HCT116 (cell line): ENCODE measurements at regions not wholly inside any gene's neighbourhood (a gene's known extent, or its start where the extent isn't known, plus 50 kb on each side); places are given as distances from the start of the nearest gene placed in this dataset.

Experiments used
- CBX3 ChIP-seq: IDR thresholded peaks from 2 replicates; pipeline ENCODE4 v1.6.1; 2012; ENCODE audit warnings: low read depth
- CEBPB ChIP-seq: IDR thresholded peaks from 2 replicates; pipeline ENCODE4 v1.6.1; 2012; ENCODE audit warnings: low read depth
- CTCF ChIP-seq, 3 experiments: fragments of 200-600 bp in 1 of 3; sonication (generic) in 1 of 3; IDR thresholded peaks in 2 of 3; conservative IDR thresholded peaks in 1 of 3; 2 replicates each; pipeline ENCODE4 v1.5.1; 2012 to 2017; ENCODE audit warnings: low read depth in 2 of 3, low read length in 2 of 3, antibody characterized with exemption in 1 of 3, borderline replicate concordance in 1 of 3, control low read depth in 1 of 3, mild to moderate bottlenecking in 1 of 3, mixed read lengths in 1 of 3, mixed run types in 1 of 3, moderate library complexity in 1 of 3; ENCODE audit not compliant: insufficient read depth in 1 of 3
- EZH2phosphoT487 ChIP-seq: fragments of 200-600 bp; IDR thresholded peaks from 2 replicates; pipeline ENCODE4 v1.6.1; 2018; ENCODE audit warnings: antibody characterized with exemption, borderline replicate concordance
- MAX ChIP-seq: IDR thresholded peaks from 2 replicates; pipeline ENCODE4 v1.6.1; 2012
- POLR2A ChIP-seq: IDR thresholded peaks from 2 replicates; pipeline ENCODE4 v1.7.0; 2011; ENCODE audit warnings: borderline replicate concordance; ENCODE audit not compliant: insufficient read depth, insufficient read length; ENCODE audit errors: extremely low read depth
- POLR2AphosphoS5 ChIP-seq: IDR thresholded peaks from 2 replicates; pipeline ENCODE4 v1.6.1; 2011; ENCODE audit warnings: mild to moderate bottlenecking, low read depth, low read length, moderate library complexity
- RAD21 ChIP-seq: IDR thresholded peaks from 2 replicates; pipeline ENCODE4 v1.6.1; 2012; ENCODE audit warnings: low read depth, mild to moderate bottlenecking
- REST ChIP-seq: IDR thresholded peaks from 2 replicates; pipeline ENCODE4 v1.6.1; 2012; ENCODE audit warnings: low read depth
- SIN3A ChIP-seq: IDR thresholded peaks from 2 replicates; pipeline ENCODE4 v1.6.1; 2012; ENCODE audit warnings: low read depth
- SRF ChIP-seq: IDR thresholded peaks from 2 replicates; pipeline ENCODE4 v1.6.1; 2012; ENCODE audit warnings: low read depth
- YY1 ChIP-seq: IDR thresholded peaks from 2 replicates; pipeline ENCODE4 v1.6.1; 2011; ENCODE audit warnings: low read length, low read depth, moderate library complexity, mild to moderate bottlenecking; ENCODE audit not compliant: insufficient replicate concordance; ENCODE audit errors: extremely low read depth

GRCh38 chr1:221002601-221003000, 123.4 kb downstream of the HLX start:
- no peak for TF ChIP-seq CTCF (IDR thresholded peaks at IDR 0.05 in 2 of 3, conservative IDR thresholded peaks at IDR 0.05 in 1 of 3; ENCODE audit: borderline replicate concordance in 1 of 3, insufficient read depth in 1 of 3, low read depth in 2 of 3, low read length in 2 of 3)
- TF ChIP-seq CEBPB: no peak
- TF ChIP-seq POLR2A: no peak
- TF ChIP-seq YY1: no peak
- no peak for TF ChIP-seq REST
- no peak for TF ChIP-seq SRF
- no peak for TF ChIP-seq RAD21
- no peak for TF ChIP-seq SIN3A
- TF ChIP-seq POLR2AphosphoS5: no peak
- TF ChIP-seq EZH2phosphoT487: no peak
- no peak for TF ChIP-seq MAX
- no peak for TF ChIP-seq CBX3
